SK-N-SH (cell line): ENCODE measurements at regions not wholly inside any gene's neighbourhood (a gene's known extent, or its start where the extent isn't known, plus 50 kb on each side); places are given as distances from the start of the nearest gene placed in this dataset.

Source experiments
- CTCF ChIA-PET: fragments of 300-600, 350-600 bp; formaldehyde crosslinking; extraction: SDS; loops from one replicate; lab custom pipeline; 2021; lab: Yijun Ruan, JAX
- POLR2A ChIA-PET: fragments of 350-600 bp; sonication (Branson Sonifier 250); formaldehyde crosslinking; extraction: SDS; loops from one replicate; lab custom pipeline; 2020; ENCODE audit warnings: antibody characterized with exemption, inconsistent platforms; lab: Yijun Ruan, JAX
- DNase-seq: peaks from one replicate; pipeline ENCODE4 v3.0.0; 2012
- H2AFZ ChIP-seq: fragments of 200-600 bp; sonication (generic); 2 replicates; pipeline ENCODE4 v1.8.1; 2016; ENCODE audit warnings: antibody characterized with exemption, mild to moderate bottlenecking, low read depth
- H3F3A ChIP-seq: fragments of 200-600 bp; sonication (generic); replicated peaks from 2 replicates; pipeline ENCODE3; 2016; ENCODE audit warnings: antibody characterized with exemption, mild to moderate bottlenecking; ENCODE audit not compliant: insufficient read depth
- H3K27ac ChIP-seq, 2 experiments: fragments of 200-500 bp in 1 of 2; fragments of 200-600 bp in 1 of 2; sonication (Bioruptor generic) in 1 of 2; sonication (generic), shearing (Covaris generic) in 1 of 2; 2 replicates each; pipeline versions ENCODE4 v1.5.1 to v1.6.1; 2014 to 2016; ENCODE audit warnings: low read depth in 2 of 2, inconsistent platforms in 1 of 2, low read length in 1 of 2, mild to moderate bottlenecking in 1 of 2, mixed read lengths in 1 of 2
- H3K27me3 ChIP-seq: fragments of 200-600 bp; sonication (generic), shearing (Covaris generic); 2 replicates; pipeline ENCODE4 v1.6.1; 2016; ENCODE audit warnings: mixed run types; ENCODE audit not compliant: insufficient read depth
- H3K36me3 ChIP-seq, 2 experiments: fragments of 200-500 bp in 1 of 2; fragments of 200-600 bp in 1 of 2; sonication (Bioruptor generic) in 1 of 2; sonication (generic) in 1 of 2; replicated peaks in 1 of 2; 2 replicates each; pipeline versions ENCODE3 to v1.5.1; 2014 to 2016; ENCODE audit warnings: low read length in 1 of 2, mild to moderate bottlenecking in 1 of 2; ENCODE audit not compliant: insufficient read depth in 2 of 2, control insufficient read depth in 1 of 2
- H3K4me1 ChIP-seq, 2 experiments: fragments of 200-500 bp in 1 of 2; fragments of 200-600 bp in 1 of 2; sonication (Bioruptor generic) in 1 of 2; sonication (generic), shearing (Covaris generic) in 1 of 2; 2 replicates each; pipeline versions ENCODE4 v1.5.1 to v1.6.1; 2014 to 2016; ENCODE audit warnings: low read depth in 1 of 2, low read length in 1 of 2, mixed run types in 1 of 2; ENCODE audit not compliant: insufficient read depth in 2 of 2, control insufficient read depth in 1 of 2
- H3K4me2 ChIP-seq: fragments of 200-600 bp; sonication (generic), shearing (Covaris generic); 2 replicates; pipeline ENCODE4 v1.6.1; 2017; ENCODE audit warnings: mixed run types
- H3K4me3 ChIP-seq, 2 experiments: fragments of 200-500 bp in 1 of 2; fragments of 200-600 bp in 1 of 2; sonication (Bioruptor generic) in 1 of 2; sonication (generic), shearing (Covaris generic) in 1 of 2; 2 replicates each; pipeline versions ENCODE4 v1.5.1 to v1.8.1; 2014 to 2016; ENCODE audit warnings: low read depth in 2 of 2, inconsistent platforms in 1 of 2, low read length in 1 of 2, mild to moderate bottlenecking in 1 of 2, mixed read lengths in 1 of 2, moderate library complexity in 1 of 2
- H3K79me2 ChIP-seq: fragments of 200-600 bp; sonication (generic); 2 replicates; pipeline ENCODE4 v1.8.1; 2017; ENCODE audit warnings: mild to moderate bottlenecking; ENCODE audit not compliant: insufficient read depth
- H3K9ac ChIP-seq: fragments of 200-600 bp; sonication (generic); 2 replicates; pipeline ENCODE4 v1.6.1; 2017; ENCODE audit warnings: mixed run types
- H3K9me2 ChIP-seq: fragments of 200-600 bp; sonication (generic); 2 replicates; pipeline ENCODE4 v1.6.1; 2017; ENCODE audit warnings: mixed run types
- H3K9me3 ChIP-seq: fragments of 200-600 bp; sonication (generic); 2 replicates; pipeline ENCODE4 v1.6.1; 2017; ENCODE audit warnings: mixed run types, mild to moderate bottlenecking, moderate library complexity
- H4K20me1 ChIP-seq: fragments of 200-600 bp; sonication (generic); 2 replicates; pipeline ENCODE4 v1.6.1; 2017; ENCODE audit warnings: mild to moderate bottlenecking, mixed run types; ENCODE audit not compliant: insufficient read depth
- CHD2 ChIP-seq: fragments of 150-350 bp; IDR thresholded peaks from 2 replicates; pipeline ENCODE4 v1.6.1; 2018; ENCODE audit warnings: low read length; ENCODE audit not compliant: partially characterized antibody
- EP300 ChIP-seq, 2 experiments: IDR thresholded peaks; 2 replicates each; pipeline versions ENCODE4 v1.4.0 to v1.6.1; 2012; ENCODE audit warnings: borderline replicate concordance in 1 of 2, low read depth in 1 of 2, low read length in 1 of 2
- FOSL2 ChIP-seq: IDR thresholded peaks from 2 replicates; pipeline ENCODE4 v1.4.0; 2012; ENCODE audit warnings: low read depth, mild to moderate bottlenecking, moderate library complexity, borderline replicate concordance
- FOXJ3 ChIP-seq: sonication (generic); formaldehyde crosslinking; IDR thresholded peaks from 2 replicates; pipeline ENCODE4 v1.5.1; 2020; ENCODE audit warnings: mild to moderate bottlenecking, missing genetic modification reagents
- FOXM1 ChIP-seq: IDR thresholded peaks from 2 replicates; pipeline ENCODE4 v1.4.0; 2012; ENCODE audit warnings: low read depth, mild to moderate bottlenecking
- GABPA ChIP-seq: IDR thresholded peaks from 2 replicates; pipeline ENCODE4 v1.4.0; 2012; ENCODE audit warnings: low read depth, mild to moderate bottlenecking
- GATA2 ChIP-seq: sonication (generic); formaldehyde crosslinking; IDR thresholded peaks from 2 replicates; pipeline ENCODE4 v1.5.0; 2020; ENCODE audit warnings: mild to moderate bottlenecking, missing genetic modification reagents
- MAX ChIP-seq: IDR thresholded peaks from 2 replicates; pipeline ENCODE4 v1.4.0; 2012; ENCODE audit warnings: low read depth
- MXI1 ChIP-seq: IDR thresholded peaks from 2 replicates; pipeline ENCODE4 v1.6.1; 2012; ENCODE audit warnings: mild to moderate bottlenecking, low read depth, low read length, improper control_type of control experiment
- RAD21 ChIP-seq: IDR thresholded peaks from 2 replicates; pipeline ENCODE4 v1.6.1; 2012; ENCODE audit warnings: mild to moderate bottlenecking, low read length
- RXRA ChIP-seq: IDR thresholded peaks from 2 replicates; pipeline ENCODE4 v1.4.0; 2012; ENCODE audit warnings: low read depth, mild to moderate bottlenecking, borderline replicate concordance
- SIN3A ChIP-seq: IDR thresholded peaks from 2 replicates; pipeline ENCODE4 v1.6.1; 2012; ENCODE audit warnings: low read depth, mild to moderate bottlenecking, low read length, moderate library complexity, borderline replicate concordance
- SMC3 ChIP-seq: IDR thresholded peaks from 2 replicates; pipeline ENCODE4 v1.6.1; 2012; ENCODE audit warnings: low read depth, low read length, improper control_type of control experiment
- USF1 ChIP-seq: IDR thresholded peaks from 2 replicates; pipeline ENCODE4 v1.4.0; 2012; ENCODE audit warnings: low read depth, borderline replicate concordance
- YY1 ChIP-seq: IDR thresholded peaks from 2 replicates; pipeline ENCODE4 v1.4.0; 2012; ENCODE audit warnings: low read depth, mild to moderate bottlenecking
- WGBS: methylation state at CpG from one replicate; pipeline ENCODE4 v1.1.6; 2017; ENCODE audit warnings: low lambda C conversion rate; 5-methylcytosine and 5-hydroxymethylcytosine counted together
- TF ChIP-seq, protein P1 (sequence below): fragments of 200-600 bp; sonication (generic); IDR thresholded peaks from 2 replicates; pipeline ENCODE4 v1.6.1; 2017; ENCODE audit warnings: antibody characterized with exemption, mild to moderate bottlenecking, moderate library complexity

GRCh38 chrX:79719568-79720231 lies 294.9 kb upstream of the TBX22 start:
- Histone ChIP-seq H3K9me2 (no peaks in the 10 kb centered on the region), H3K79me2 (no peaks in the 10 kb centered on the region), H3K9ac (no peak overlapping the region), H2AFZ (no peak overlapping the region), H3K27me3 (no peaks in the 10 kb centered on the region), H3K4me3 (no peak overlapping the region), H4K20me1 (no peaks in the 10 kb centered on the region), H3K27ac (peak overlapping the region in 1 of 2 experiments; percentile 76; a peak in 1 of 4 replicates), H3K4me1 (peaks cover 0 to 3% of the 10 kb centered on the region in 2 experiments; a peak in 1 of 4 replicates), H3K36me3 (no peaks in the 10 kb centered on the region), H3K4me2 (no peak overlapping the region), H3K9me3 (no peaks in the 10 kb centered on the region; the same call in 1 of the 2 replicates), H3F3A (no peaks in the 10 kb centered on the region)
- TF ChIP-seq GATA2 (CRISPR knock-in tag): peak; percentile 37; the same call in 1 of the 2 replicates
- no peak for TF ChIP-seq FOXM1
- peak in 1 of 2 experiments; percentile 82; a peak in 2 of 4 replicates for TF ChIP-seq EP300 (IDR thresholded peaks at IDR 0.05; ENCODE audit: borderline replicate concordance in 1 of 2, low read depth in 1 of 2, low read length in 1 of 2)
- 3% methylated on average over 4 of the region's 4 CpGs for WGBS
- peak; percentile 15 for DNase-seq
- ChIA-PET CTCF (no interaction called here), POLR2A (no interaction called here)

DNA sequence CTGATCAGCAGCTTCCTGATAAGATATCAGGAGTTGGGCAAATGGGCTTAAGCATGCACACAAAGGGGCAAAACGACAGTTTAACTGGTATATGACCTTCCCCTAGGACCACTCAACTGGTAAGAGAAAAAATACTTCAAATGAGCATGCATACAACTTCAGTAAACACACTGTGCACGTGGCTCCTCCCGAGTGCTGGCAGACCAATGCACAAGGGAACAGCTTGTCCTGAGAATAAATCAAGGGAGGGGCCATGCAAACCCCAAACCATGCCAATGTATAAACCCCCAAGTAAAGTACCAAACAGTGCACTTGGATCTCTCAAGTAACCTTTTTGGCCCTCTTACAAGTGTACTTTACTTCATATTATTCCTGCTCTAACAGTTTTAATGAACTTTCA lies 293.3 kb upstream of the TBX22 start:
- 18% methylated on average over 3 of the region's 3 CpGs for WGBS
- Histone ChIP-seq H3K9me2 (no peaks in the 10 kb centered on the region), H3K4me1 (peaks cover 0 to 3% of the 10 kb centered on the region in 2 experiments; a peak in 1 of 4 replicates), H3K36me3 (no peaks in the 10 kb centered on the region), H3K27ac (no peak overlapping the region), H4K20me1 (no peaks in the 10 kb centered on the region), H3K27me3 (no peaks in the 10 kb centered on the region), H3K79me2 (no peaks in the 10 kb centered on the region), H3K4me2 (no peak overlapping the region), H3K4me3 (no peak overlapping the region), H3K9me3 (no peaks in the 10 kb centered on the region), H2AFZ (no peak overlapping the region), H3K9ac (no peak overlapping the region), H3F3A (no peaks in the 10 kb centered on the region)
- ChIA-PET CTCF (no interaction called here), POLR2A (no interaction called here)
- TF ChIP-seq FOSL2 (no peak), MAX (no peak), GATA2 (CRISPR knock-in tag) (no peak), CHD2 (no peak), USF1 (no peak), SMC3 (no peak), EP300 (IDR thresholded peaks at IDR 0.05; ENCODE audit: borderline replicate concordance in 1 of 2, low read depth in 1 of 2, low read length in 1 of 2) (no peak), RAD21 (no peak), MXI1 (no peak)
- no peak for DNase-seq

DNA sequence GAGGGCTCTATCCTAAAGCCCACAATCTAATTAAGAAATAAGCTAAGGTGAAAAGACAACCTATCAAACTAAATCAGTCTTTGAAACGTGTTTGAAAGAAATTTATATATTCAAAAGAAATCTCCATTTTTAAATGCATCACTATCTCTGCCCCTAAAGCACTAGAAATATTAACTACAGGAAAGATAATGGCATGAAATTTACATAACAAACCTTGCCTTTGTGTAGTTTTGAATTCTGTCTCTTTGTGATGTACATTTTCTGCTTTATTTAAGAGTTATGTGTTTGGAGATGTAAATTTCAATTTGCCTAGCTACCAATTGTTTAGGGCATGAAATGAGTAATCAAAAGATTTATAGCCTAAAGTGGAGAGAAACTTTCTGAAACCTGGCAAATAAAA lies 286.1 kb upstream of the TBX22 start:
- Histone ChIP-seq H3K4me3 (no peak overlapping the region), H3F3A (no peaks in the 10 kb centered on the region), H3K27me3 (no peaks in the 10 kb centered on the region), H3K4me1 (no peaks in the 10 kb centered on the region), H3K36me3 (no peaks in the 10 kb centered on the region), H3K79me2 (no peaks in the 10 kb centered on the region), H3K9me3 (no peaks in the 10 kb centered on the region), H2AFZ (no peak overlapping the region), H3K27ac (no peak overlapping the region), H3K9ac (no peak overlapping the region), H4K20me1 (no peaks in the 10 kb centered on the region), H3K9me2 (no peaks in the 10 kb centered on the region), H3K4me2 (no peak overlapping the region)
- ChIA-PET CTCF (interaction anchor here (1.2 kb wide), 1 partner anchor 41 kb away, joined by 3 read pairs; no protein-coding TSS in a partner anchor), POLR2A (no interaction called here)
- 3% methylated on average over 1 of the region's 1 CpG for WGBS
- DNase-seq: no peak
- TF ChIP-seq FOXJ3 (CRISPR knock-in tag): no peak
- no peak for TF ChIP-seq GABPA
- TF ChIP-seq MXI1: no peak
- TF ChIP-seq YY1: no peak
- no peak for TF ChIP-seq RXRA
- TF ChIP-seq USF1: no peak
- TF ChIP-seq SIN3A: no peak
- TF ChIP-seq, protein P1, sequence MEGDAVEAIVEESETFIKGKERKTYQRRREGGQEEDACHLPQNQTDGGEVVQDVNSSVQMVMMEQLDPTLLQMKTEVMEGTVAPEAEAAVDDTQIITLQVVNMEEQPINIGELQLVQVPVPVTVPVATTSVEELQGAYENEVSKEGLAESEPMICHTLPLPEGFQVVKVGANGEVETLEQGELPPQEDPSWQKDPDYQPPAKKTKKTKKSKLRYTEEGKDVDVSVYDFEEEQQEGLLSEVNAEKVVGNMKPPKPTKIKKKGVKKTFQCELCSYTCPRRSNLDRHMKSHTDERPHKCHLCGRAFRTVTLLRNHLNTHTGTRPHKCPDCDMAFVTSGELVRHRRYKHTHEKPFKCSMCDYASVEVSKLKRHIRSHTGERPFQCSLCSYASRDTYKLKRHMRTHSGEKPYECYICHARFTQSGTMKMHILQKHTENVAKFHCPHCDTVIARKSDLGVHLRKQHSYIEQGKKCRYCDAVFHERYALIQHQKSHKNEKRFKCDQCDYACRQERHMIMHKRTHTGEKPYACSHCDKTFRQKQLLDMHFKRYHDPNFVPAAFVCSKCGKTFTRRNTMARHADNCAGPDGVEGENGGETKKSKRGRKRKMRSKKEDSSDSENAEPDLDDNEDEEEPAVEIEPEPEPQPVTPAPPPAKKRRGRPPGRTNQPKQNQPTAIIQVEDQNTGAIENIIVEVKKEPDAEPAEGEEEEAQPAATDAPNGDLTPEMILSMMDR: no peak
